GM19395 (cell line): ENCODE measurements at regions not wholly inside any gene's neighbourhood (a gene's known extent, or its start where the extent isn't known, plus 50 kb on each side); places are given as distances from the start of the nearest gene placed in this dataset.

Experiments
- ATAC-seq: cut with Tn5 transposase; IDR thresholded peaks from one replicate; pipeline ENCODE4 v1.9.1; 2021; ENCODE audit warnings: mild to moderate bottlenecking, moderate library complexity; ENCODE audit not compliant: unreplicated experiment

GRCh38 chr13:34001389-34001788 is 183.4 kb downstream of the RFC3 start:
- no peak for ATAC-seq

- ATAC-seq = no peak
These were observed 184.2 kb downstream of the RFC3 start for GRCh38 chr13:34002141-34002540.

GRCh38 chr13:34002924-34003323 is 185.0 kb downstream of the RFC3 start:
- no peak for ATAC-seq

GRCh38 chr13:34003656-34004055 is 185.7 kb downstream of the RFC3 start:
- ATAC-seq = no peak

DNA sequence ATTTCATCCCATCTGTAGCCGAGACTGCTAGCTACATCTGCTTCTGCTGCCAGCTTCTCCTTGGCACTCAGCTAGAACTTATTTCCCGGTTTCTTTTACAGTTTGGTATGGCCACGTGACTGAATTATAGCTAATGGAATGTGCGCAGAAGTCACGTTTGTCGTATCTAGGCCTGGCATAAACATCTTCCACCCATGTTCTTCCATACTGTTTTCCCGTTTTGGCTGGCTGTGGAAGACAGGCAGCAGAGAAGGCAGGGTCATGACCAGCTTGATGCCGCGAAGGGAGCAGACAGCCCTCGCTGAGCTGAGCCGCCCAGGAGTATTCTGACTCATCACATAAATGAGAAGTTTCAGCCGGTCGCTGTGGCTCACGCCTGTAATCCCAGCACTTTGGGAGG is 186.7 kb downstream of the RFC3 start:
- ATAC-seq = no peak

- ATAC-seq = no peak
These were observed 188.1 kb downstream of the RFC3 start for GRCh38 chr13:34006011-34006410.

DNA sequence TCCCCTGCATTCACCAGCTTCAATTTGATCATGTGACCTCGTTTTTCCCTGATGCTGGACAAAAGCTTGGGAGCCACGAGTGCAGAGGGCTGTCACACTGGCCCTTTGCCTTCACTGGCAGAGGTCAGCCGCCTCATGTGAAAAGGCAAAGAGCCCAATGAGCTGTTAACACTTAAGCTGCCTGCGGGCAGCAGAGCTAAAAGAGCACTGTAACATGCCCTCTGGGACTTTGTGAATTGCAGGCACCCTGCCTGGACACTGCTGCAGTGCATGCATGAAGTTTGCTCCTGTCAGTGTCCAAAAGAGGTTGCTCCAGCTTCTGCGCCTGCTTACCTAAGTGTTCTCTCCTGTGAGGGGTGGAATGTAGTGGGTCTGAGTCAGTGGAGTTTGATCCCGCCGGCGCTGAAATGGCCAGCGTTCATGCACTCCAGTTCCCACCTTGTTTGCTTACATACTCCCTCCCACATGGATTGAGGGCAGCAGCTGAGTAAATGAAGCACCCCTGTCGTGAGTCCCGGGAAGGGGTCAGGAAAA is 193.7 kb downstream of the RFC3 start:
- ATAC-seq = no peak

DNA sequence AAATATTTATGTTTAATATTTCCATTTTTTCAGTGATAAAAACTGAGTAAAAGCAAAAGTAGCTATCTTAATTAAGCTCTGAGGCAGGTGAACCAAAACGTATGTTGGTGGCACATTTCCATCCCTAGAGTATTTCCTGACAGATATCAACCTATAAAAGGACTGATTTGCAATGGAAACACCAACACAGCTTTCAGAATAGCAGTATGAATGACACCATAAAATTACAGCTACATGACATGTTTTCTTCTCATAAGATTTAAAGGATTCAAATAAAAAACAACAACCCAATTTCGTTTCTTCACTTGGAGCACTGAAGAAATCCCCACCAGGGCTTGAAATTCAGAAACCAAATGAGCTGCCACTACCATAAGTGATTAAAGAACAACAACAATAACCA is 194.4 kb downstream of the RFC3 start:
- no peak for ATAC-seq

- ATAC-seq = no peak
These were observed 195.1 kb downstream of the RFC3 start for GRCh38 chr13:34013061-34013460.

- no peak for ATAC-seq
These were observed 199.3 kb downstream of the RFC3 start for GRCh38 chr13:34017231-34017630.

DNA sequence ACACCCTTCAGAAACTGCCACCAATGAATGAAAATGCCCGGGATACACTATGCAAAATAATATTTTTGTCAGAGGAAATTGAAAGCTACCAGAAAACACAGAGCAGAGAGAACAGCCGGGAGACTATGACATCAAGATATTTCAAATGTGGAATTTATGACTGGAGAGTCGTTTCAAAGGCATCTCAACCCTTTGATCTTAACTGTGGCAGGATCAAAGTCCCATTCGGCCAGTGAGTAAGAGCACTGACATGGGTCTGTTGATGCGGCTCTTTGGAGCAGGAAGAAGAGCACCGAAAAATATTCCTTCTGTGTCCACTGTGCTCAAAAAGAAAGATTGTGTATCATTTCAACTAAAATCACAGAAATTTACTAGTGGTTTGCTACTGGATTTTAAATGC is 201.9 kb downstream of the RFC3 start:
- ATAC-seq = no peak

DNA sequence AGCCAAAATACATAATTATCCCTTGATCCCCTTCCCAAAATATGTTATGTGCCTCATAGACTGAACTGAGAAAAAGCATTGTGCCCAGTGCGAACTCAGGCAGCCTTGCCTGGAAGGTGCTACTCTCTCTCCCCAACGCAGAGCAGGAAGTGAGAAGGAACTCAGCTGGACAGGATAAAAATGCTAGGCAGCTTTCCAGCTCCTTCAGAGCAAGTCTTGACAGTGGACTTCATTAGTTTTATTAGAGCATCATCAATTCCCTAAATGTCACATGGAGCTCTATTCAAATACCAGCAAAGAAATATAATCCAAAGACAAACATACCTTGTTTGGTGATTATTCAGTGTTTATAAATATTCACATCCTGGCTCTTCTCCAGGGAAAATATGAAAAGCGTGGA is 202.4 kb downstream of the RFC3 start:
- no peak for ATAC-seq

DNA sequence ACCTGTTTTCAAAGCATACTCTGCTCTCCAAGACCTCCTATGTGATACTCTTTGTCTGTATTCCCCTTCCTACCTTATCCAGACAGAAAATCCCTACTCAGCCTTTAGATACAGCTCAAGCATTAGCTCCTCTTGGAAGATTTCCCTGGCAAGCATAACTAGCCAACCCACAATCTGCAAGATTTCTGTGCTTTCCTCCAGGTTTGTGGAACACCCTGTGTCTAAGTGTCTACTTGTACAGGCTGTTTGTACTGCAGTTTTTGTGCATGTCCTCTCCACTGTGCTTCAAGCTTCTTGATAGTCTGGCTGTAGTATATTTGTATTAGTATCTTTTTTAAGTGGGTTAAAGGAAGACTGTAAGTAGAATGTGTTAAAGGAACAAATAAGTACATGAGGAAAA is 203.7 kb downstream of the RFC3 start:
- no peak for ATAC-seq

DNA sequence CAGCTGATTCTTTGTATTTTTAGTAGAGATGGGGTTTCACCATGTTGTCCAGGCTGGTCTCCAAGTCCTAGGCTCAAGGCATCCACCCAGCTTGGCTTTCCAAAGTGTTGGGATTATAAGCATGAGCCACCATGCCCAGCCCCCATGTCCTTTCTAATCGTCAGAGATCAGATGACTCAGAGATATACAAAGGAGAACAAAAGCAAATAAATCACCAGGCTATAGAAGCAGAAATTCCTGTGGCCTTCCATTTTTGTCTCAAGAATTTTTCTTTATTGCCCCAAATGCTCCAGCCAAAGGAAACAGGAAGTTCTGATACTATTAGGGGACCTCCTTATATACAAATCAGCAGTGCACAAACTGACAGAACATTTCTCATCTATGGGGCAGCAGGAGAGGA is 207.8 kb downstream of the RFC3 start:
- ATAC-seq = no peak

- ATAC-seq = no peak
These were observed 208.4 kb downstream of the RFC3 start for GRCh38 chr13:34026308-34026707.

GRCh38 chr13:34028496-34029442 is 210.8 kb downstream of the RFC3 start:
- no peak for ATAC-seq

- ATAC-seq = no peak
These were observed 212.8 kb downstream of the RFC3 start for GRCh38 chr13:34030782-34031181.

DNA sequence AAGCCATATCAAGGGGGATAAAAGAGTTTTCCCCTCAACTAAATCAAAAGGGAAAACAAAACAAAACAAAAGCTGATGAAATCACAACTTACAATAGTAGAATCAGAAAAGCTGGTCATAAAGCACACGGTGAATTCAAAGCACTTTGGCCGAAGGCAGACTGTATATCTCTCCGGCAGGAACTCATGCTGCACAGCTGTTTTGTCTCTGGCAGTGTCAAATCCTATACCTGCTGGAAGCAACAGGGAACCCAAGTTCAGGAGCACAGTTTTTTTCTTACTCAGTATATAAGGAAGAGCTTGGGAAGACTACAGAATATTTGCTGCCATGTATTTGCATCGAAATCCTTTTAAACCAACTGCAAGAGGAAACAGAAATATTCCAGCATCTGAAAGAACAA is 213.7 kb downstream of the RFC3 start:
- no peak for ATAC-seq

DNA sequence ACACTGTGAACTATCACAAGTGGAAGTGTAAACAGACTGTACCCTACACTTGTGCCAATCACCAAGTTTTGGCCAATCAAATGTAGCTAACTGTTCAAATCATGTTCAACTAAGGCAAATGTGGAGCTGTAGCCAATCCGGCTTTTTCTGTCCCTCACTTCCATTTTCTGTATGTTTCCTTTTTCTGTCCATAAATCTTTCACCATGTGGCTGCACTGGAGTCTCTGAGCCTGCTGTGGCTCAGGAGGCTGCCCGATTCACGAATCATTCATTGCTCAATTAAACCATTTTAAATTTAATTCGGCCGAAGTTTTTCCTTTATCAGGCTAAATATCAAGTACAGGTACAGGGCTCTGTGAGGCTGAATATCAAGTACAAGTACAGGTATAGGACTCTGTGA is 216.5 kb downstream of the RFC3 start:
- ATAC-seq = no peak

GRCh38 chr13:34035178-34035577 is 217.2 kb downstream of the RFC3 start:
- no peak for ATAC-seq

DNA sequence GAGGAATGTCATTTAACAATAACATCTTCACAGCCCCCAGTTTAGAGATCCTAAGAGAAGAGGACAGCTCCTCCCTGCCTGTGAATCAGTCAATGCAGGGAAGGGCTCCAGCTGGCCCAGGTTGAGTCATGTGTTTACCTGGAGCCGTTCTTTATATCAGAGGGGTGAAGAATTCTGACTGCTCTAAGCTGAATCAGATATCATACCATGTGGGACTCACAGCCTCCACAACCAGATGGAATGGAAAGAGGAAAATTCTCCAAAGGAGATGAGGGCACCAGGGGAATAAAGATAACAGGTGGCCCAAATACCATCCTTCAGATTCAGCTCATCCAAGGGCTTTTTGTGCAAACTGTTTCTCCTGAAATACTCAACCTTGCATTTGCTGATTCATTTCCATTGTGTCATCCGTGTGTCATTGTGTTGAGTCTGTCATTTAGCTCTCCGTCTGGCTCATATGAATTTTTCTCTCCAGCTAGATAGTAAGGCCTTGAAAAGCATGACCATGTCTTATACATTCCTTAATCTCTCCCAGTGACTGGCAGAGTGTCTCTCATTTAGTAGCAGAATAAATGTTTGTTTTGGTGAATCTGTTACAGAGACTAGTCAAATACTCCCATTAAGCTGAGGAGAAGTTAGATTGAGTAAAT is 217.9 kb downstream of the RFC3 start:
- ATAC-seq = no peak
